CD4-positive, alpha-beta T cell treated with Interleukin-4 for 1 hour (primary cell): ENCODE measurements at regions not wholly inside any gene's neighbourhood (a gene's known extent, or its start where the extent isn't known, plus 50 kb on each side); places are given as distances from the start of the nearest gene placed in this dataset.
"Not testable (repeated sequence)": the region's sequence is repeated elsewhere in the genome, so short reads cannot be mapped to it uniquely, and the experiment has no call there.

Experiments
- DNase-seq, 2 donors: peaks; one replicate each; pipeline ENCODE4 v3.0.0-alpha.2; 2020 to 2022

GRCh38 chr9:73219985-73220626, 68.4 kb downstream of the ANXA1 start:
- DNase-seq: peak in 1 of 2 donors; percentile 70

- no peak for DNase-seq
Measured at GRCh38 chr9:73223594-73223993, 71.9 kb downstream of the ANXA1 start.

GRCh38 chr9:73229543-73229942, 77.9 kb downstream of the ANXA1 start:
- DNase-seq: no peak

- DNase-seq: no peak
Measured at GRCh38 chr9:73230251-73230650, 78.6 kb downstream of the ANXA1 start.

GRCh38 chr9:73231203-73231602, 79.5 kb downstream of the ANXA1 start:
- no peak for DNase-seq

- no peak for DNase-seq
Measured at GRCh38 chr9:73233359-73234007, 81.8 kb downstream of the ANXA1 start.

- DNase-seq: no peak
Measured at GRCh38 chr9:73234008-73234360, 82.3 kb downstream of the ANXA1 start.

GRCh38 chr9:73237140-73237539, 85.5 kb downstream of the ANXA1 start:
- no peak for DNase-seq

GRCh38 chr9:73239570-73240265, 88.1 kb downstream of the ANXA1 start:
- no peak for DNase-seq

- DNase-seq: no peak
Measured at GRCh38 chr9:73243078-73243477, 91.4 kb downstream of the ANXA1 start.

GRCh38 chr9:73259086-73259696, 107.5 kb downstream of the ANXA1 start:
- no peak for DNase-seq

GRCh38 chr9:73260506-73260905, 108.8 kb downstream of the ANXA1 start:
- DNase-seq: no peak

- no peak for DNase-seq
Measured at GRCh38 chr9:73264631-73265030, 113.0 kb downstream of the ANXA1 start.

GRCh38 chr9:73265876-73266275, 114.2 kb downstream of the ANXA1 start:
- DNase-seq: no peak

- no peak for DNase-seq
Measured at GRCh38 chr9:73269430-73270101, 117.9 kb downstream of the ANXA1 start.

- no peak for DNase-seq
Measured at GRCh38 chr9:73270967-73271721, 119.5 kb downstream of the ANXA1 start.

GRCh38 chr9:73280113-73280512, 128.4 kb downstream of the ANXA1 start:
- no peak for DNase-seq

- DNase-seq: no peak
Measured at GRCh38 chr9:73284377-73284776, 132.7 kb downstream of the ANXA1 start.

GRCh38 chr9:73294336-73294735, 142.7 kb downstream of the ANXA1 start:
- DNase-seq: no peak

GRCh38 chr9:73325983-73326382, 174.3 kb downstream of the ANXA1 start:
- DNase-seq: no peak

GRCh38 chr9:73327149-73327548, 175.5 kb downstream of the ANXA1 start:
- DNase-seq: no peak

- not testable (repeated sequence) for DNase-seq
Measured at GRCh38 chr9:73337182-73337581, 185.5 kb downstream of the ANXA1 start.

GRCh38 chr9:73344060-73344459, 192.4 kb downstream of the ANXA1 start:
- no peak for DNase-seq
